ENCODE measurements at regions not wholly inside any gene's neighbourhood (a gene's known extent, or its start where the extent isn't known, plus 50 kb on each side); places are given as distances from the start of the nearest gene placed in this dataset.
A peak's percentile ranks its signal among the peaks of the same experiment; 100 is the strongest.

DNA sequence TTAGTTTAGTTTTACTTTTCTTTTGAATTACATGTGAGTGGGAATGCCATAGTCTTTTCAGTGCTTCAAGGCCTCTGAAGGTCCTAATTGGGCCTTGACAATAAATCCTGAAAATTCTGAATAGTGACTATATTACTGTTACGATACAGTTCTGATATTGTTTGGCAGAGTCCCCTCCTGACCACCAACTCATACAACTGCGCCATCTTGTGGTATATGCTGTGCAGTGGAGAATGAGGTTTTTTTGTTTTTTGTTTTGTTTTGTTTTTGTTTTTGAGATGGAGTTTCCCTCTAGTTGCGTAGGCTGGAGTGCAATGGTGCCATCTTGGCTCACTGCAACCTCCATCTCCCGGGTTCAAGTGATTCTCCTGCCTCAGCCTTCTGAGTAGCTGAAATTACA is 56.6 kb upstream of the CHRDL1 start:
- TF ChIP-seq, protein P1, sequence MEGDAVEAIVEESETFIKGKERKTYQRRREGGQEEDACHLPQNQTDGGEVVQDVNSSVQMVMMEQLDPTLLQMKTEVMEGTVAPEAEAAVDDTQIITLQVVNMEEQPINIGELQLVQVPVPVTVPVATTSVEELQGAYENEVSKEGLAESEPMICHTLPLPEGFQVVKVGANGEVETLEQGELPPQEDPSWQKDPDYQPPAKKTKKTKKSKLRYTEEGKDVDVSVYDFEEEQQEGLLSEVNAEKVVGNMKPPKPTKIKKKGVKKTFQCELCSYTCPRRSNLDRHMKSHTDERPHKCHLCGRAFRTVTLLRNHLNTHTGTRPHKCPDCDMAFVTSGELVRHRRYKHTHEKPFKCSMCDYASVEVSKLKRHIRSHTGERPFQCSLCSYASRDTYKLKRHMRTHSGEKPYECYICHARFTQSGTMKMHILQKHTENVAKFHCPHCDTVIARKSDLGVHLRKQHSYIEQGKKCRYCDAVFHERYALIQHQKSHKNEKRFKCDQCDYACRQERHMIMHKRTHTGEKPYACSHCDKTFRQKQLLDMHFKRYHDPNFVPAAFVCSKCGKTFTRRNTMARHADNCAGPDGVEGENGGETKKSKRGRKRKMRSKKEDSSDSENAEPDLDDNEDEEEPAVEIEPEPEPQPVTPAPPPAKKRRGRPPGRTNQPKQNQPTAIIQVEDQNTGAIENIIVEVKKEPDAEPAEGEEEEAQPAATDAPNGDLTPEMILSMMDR (IDR thresholded peaks at IDR 0.05) = peak; percentile 45
- no peaks in the 10 kb centered on the region for H3K9me3 ChIP-seq
- H3K27ac ChIP-seq = no peak overlapping the region
- H3K27me3 ChIP-seq = no peaks in the 10 kb centered on the region
- intact Hi-C loops (cut with DNase I) = loop anchor here (5.0 kb wide), 1 partner anchor 400 kb away; no protein-coding TSS in a partner anchor
- ATAC-seq (no peak), DNase-seq (no peak)
- no peak overlapping the region for H3K4me3 ChIP-seq
- H3K36me3 ChIP-seq = no peaks in the 10 kb centered on the region
- no peaks in the 10 kb centered on the region for H3K4me1 ChIP-seq

DNA sequence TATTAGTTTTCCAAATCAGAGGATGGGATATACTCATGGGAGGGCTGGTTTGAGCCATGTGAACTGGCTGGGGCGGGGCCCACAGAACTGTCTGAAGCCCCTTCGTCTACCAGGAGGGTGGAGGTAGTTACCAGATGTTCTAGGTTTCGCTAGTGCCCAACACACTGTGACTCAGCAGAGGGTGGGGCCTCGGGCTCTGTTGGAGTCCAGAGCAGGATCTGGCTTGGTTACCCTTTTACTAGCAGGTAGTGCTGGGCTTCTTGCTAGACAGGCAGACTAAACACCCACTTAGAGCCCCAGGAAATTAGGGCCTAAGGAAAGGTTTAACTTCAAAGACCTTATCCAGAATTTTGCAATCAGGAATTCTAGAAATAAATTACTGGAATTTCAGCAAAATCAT is 56.2 kb upstream of the CHRDL1 start:
- Histone ChIP-seq H3K4me3 (no peak overlapping the region), H3K36me3 (no peaks in the 10 kb centered on the region), H3K4me1 (no peaks in the 10 kb centered on the region), H3K9me3 (no peaks in the 10 kb centered on the region), H3K27me3 (no peaks in the 10 kb centered on the region), H3K27ac (no peak overlapping the region)
- TF ChIP-seq, protein P1 (IDR thresholded peaks at IDR 0.05) = no peak
- intact Hi-C loops (cut with DNase I) = loop anchor here (5.0 kb wide), 1 partner anchor 399 kb away; no protein-coding TSS in a partner anchor
- ATAC-seq (no peak), DNase-seq (no peak)

DNA sequence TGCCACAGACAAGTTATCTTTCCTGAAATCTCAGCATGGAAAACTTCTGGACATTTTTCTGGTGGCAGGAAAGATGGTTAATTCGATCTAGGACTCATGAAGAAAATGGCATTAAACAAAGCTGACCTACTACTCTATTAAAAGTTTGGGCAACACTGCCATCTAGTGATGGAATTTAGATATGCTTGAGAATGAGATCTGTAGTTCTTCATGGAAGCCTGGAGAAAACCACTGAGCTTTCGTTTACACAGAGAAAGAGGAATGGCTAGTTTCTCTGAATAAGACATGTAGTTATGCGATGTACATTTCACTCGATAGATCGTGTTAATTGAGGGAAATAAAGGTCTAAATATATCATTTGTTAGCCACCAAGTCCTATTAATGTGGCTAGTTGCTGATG is 51.7 kb upstream of the CHRDL1 start:
- H3K36me3 ChIP-seq = no peaks in the 10 kb centered on the region
- H3K4me3 ChIP-seq = no peak overlapping the region
- H3K27me3 ChIP-seq = no peaks in the 10 kb centered on the region
- TF ChIP-seq, protein P1 (IDR thresholded peaks at IDR 0.05) = peak; percentile 51
- no peaks in the 10 kb centered on the region for H3K4me1 ChIP-seq
- H3K27ac ChIP-seq = no peak overlapping the region
- intact Hi-C loops (cut with DNase I) = no loop called here
- H3K9me3 ChIP-seq = no peaks in the 10 kb centered on the region
- DNase-seq = no peak
- peak; percentile 71 for ATAC-seq

DNA sequence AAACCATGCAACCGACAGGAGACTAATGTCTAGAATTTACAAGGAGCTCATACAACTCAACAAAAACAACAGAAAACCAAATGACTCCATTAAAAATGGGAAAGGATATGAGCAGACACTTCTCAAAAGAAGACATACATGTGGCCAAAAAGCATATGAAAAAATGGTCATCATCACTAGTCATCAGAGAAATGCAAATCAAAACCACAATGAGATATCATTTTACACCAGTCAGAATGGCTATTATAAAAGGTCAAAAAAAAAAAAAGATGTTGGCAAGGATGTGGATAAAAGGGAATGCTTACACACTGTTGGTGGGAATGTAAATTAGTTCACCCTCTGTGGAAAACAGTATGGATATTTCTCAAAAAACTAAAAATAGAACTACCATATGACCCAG is 50.5 kb upstream of the CHRDL1 start:
- DNase-seq (no peak), ATAC-seq (no peak)
- TF ChIP-seq, protein P1 (IDR thresholded peaks at IDR 0.05) = no peak
- intact Hi-C loops (cut with DNase I) = no loop called here
- Histone ChIP-seq H3K36me3 (no peaks in the 10 kb centered on the region), H3K27ac (no peak overlapping the region), H3K4me3 (no peak overlapping the region), H3K4me1 (no peaks in the 10 kb centered on the region), H3K27me3 (no peaks in the 10 kb centered on the region), H3K9me3 (no peaks in the 10 kb centered on the region)
